GM06990 (cell line): ENCODE measurements at regions not wholly inside any gene's neighbourhood (a gene's known extent, or its start where the extent isn't known, plus 50 kb on each side); places are given as distances from the start of the nearest gene placed in this dataset.

Source experiments
- DNase-seq: peaks from one replicate; pipeline ENCODE4 v3.0.0-alpha.2; 2011; ENCODE audit not compliant: insufficient read length; ENCODE audit errors: extremely low read depth
- H3K27me3 ChIP-seq: replicated peaks from 2 replicates; pipeline ENCODE4 v1.6.0; 2011; ENCODE audit warnings: low read length; ENCODE audit not compliant: control insufficient read depth, insufficient read depth
- H3K36me3 ChIP-seq: 2 replicates; pipeline ENCODE4 v1.5.1; 2011; ENCODE audit warnings: low read length; ENCODE audit not compliant: control insufficient read depth, insufficient read depth
- H3K4me3 ChIP-seq: replicated peaks from 2 replicates; pipeline ENCODE4 v1.5.1; 2011; ENCODE audit warnings: low read depth, mild to moderate bottlenecking, control low read depth, low read length
- CTCF ChIP-seq: IDR thresholded peaks from 2 replicates; pipeline ENCODE4 v1.5.1; 2011; ENCODE audit warnings: low read length, control low read depth, mild to moderate bottlenecking, inconsistent platforms; ENCODE audit not compliant: insufficient read depth, poor library complexity, severe bottlenecking

GRCh38 chr6:24072038-24072746, 53.8 kb upstream of the NRSN1 start:
- H3K27me3 ChIP-seq, result no peaks in the 10 kb centered on the region
- no peak overlapping the region for H3K4me3 ChIP-seq
- H3K36me3 ChIP-seq, result no peaks in the 10 kb centered on the region
- no peak for TF ChIP-seq CTCF
- DNase-seq, result no peak

GRCh38 chr6:24076011-24076410, 50.0 kb upstream of the NRSN1 start:
- Histone ChIP-seq H3K4me3 (no peak overlapping the region), H3K27me3 (no peaks in the 10 kb centered on the region), H3K36me3 (no peaks in the 10 kb centered on the region)
- TF ChIP-seq CTCF, result no peak
- no peak for DNase-seq
